ENCODE measurements at regions not wholly inside any gene's neighbourhood (a gene's known extent, or its start where the extent isn't known, plus 50 kb on each side); places are given as distances from the start of the nearest gene placed in this dataset.

DNA sequence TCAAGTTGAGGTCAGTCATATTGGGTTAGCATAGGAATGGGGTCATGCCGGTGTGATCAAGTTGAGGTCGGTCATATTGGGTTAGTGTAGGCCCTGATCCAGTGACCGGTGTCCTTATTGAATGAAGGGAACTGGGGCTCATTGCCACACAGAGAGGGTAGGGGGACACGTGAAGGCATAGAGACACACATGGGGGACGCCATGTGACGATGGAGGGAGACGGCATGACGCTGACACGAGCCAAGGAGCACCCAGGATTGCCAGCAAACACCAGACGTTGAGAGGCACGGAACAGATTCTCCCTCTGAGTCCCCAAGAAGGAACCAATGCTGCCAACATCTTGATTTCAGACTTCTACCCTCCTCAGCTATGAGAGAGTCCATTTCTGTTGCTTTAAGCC, 136.9 kb upstream of the ZBTB40 start:
- H3K9me3 Mint-ChIP-seq: no peaks in the 10 kb centered on the region
- Histone ChIP-seq H3K4me3 (no peak overlapping the region), H3K4me2 (no peak overlapping the region), H3K27ac (ENCODE audit: low read depth) (no peak overlapping the region), H3F3A (replicated peaks; ENCODE audit: low read depth) (no peaks in the 10 kb centered on the region; the same call in 1 of the 2 replicates), H3K9me2 (ENCODE audit: insufficient read depth) (no peaks in the 10 kb centered on the region; the same call in 1 of the 2 replicates), H3K36me3 (ENCODE audit: insufficient read depth) (no peaks in the 10 kb centered on the region), H3K79me2 (replicated peaks; ENCODE audit: insufficient read depth) (no peaks in the 10 kb centered on the region), H3K4me1 (ENCODE audit: insufficient read depth) (peaks cover 26% of the 10 kb centered on the region), H3K27me3 (ENCODE audit: insufficient read depth) (peaks cover 6% of the 10 kb centered on the region; the same call in 1 of the 2 replicates), H2AFZ (no peak overlapping the region), H4K20me1 (replicated peaks; ENCODE audit: insufficient read depth) (no peaks in the 10 kb centered on the region)
- no peaks in the 10 kb centered on the region for H3K36me3 Mint-ChIP-seq (ENCODE audit: low read depth)
- peaks cover 19% of the 10 kb centered on the region for H3K4me1 Mint-ChIP-seq
- peaks cover 17% of the 10 kb centered on the region for H3K27me3 Mint-ChIP-seq (ENCODE audit: insufficient read depth, low read depth, poor library complexity)
- no peak overlapping the region for H3K27ac Mint-ChIP-seq
- ATAC-seq (no peak), DNase-seq (ENCODE audit: low spot score) (no peak)
- H3K4me3 Mint-ChIP-seq: no peak overlapping the region
- TF ChIP-seq STAT1 (IDR thresholded peaks at IDR 0.05; ENCODE audit: unreplicated experiment) (no peak), ETS1 (IDR thresholded peaks at IDR 0.05) (no peak), ZNF331 (CRISPR knock-in tag; IDR thresholded peaks at IDR 0.05; ENCODE audit: low read depth) (no peak), REST (IDR thresholded peaks at IDR 0.05; ENCODE audit: unreplicated experiment) (no peak), JUNB (IDR thresholded peaks at IDR 0.05; ENCODE audit: unreplicated experiment) (no peak), ZNF114 (CRISPR knock-in tag; IDR thresholded peaks at IDR 0.05) (no peak), POLR2AphosphoS5 (IDR thresholded peaks at IDR 0.05; ENCODE audit: low read depth) (no peak), CREB1 (CRISPR knock-in tag; IDR thresholded peaks at IDR 0.05; ENCODE audit: low read depth) (no peak), EZH2phosphoT487 (IDR thresholded peaks at IDR 0.05; ENCODE audit: unreplicated experiment) (no peak), NANOG (IDR thresholded peaks at IDR 0.05; ENCODE audit: borderline replicate concordance) (no peak), EZH2 (IDR thresholded peaks at IDR 0.05; ENCODE audit: low read depth, unreplicated experiment) (no peak), CTCF (conservative IDR thresholded peaks at IDR 0.05; ENCODE audit: low read depth in 2 of 2) (no peak)
- TF ChIP-seq, protein P1, sequence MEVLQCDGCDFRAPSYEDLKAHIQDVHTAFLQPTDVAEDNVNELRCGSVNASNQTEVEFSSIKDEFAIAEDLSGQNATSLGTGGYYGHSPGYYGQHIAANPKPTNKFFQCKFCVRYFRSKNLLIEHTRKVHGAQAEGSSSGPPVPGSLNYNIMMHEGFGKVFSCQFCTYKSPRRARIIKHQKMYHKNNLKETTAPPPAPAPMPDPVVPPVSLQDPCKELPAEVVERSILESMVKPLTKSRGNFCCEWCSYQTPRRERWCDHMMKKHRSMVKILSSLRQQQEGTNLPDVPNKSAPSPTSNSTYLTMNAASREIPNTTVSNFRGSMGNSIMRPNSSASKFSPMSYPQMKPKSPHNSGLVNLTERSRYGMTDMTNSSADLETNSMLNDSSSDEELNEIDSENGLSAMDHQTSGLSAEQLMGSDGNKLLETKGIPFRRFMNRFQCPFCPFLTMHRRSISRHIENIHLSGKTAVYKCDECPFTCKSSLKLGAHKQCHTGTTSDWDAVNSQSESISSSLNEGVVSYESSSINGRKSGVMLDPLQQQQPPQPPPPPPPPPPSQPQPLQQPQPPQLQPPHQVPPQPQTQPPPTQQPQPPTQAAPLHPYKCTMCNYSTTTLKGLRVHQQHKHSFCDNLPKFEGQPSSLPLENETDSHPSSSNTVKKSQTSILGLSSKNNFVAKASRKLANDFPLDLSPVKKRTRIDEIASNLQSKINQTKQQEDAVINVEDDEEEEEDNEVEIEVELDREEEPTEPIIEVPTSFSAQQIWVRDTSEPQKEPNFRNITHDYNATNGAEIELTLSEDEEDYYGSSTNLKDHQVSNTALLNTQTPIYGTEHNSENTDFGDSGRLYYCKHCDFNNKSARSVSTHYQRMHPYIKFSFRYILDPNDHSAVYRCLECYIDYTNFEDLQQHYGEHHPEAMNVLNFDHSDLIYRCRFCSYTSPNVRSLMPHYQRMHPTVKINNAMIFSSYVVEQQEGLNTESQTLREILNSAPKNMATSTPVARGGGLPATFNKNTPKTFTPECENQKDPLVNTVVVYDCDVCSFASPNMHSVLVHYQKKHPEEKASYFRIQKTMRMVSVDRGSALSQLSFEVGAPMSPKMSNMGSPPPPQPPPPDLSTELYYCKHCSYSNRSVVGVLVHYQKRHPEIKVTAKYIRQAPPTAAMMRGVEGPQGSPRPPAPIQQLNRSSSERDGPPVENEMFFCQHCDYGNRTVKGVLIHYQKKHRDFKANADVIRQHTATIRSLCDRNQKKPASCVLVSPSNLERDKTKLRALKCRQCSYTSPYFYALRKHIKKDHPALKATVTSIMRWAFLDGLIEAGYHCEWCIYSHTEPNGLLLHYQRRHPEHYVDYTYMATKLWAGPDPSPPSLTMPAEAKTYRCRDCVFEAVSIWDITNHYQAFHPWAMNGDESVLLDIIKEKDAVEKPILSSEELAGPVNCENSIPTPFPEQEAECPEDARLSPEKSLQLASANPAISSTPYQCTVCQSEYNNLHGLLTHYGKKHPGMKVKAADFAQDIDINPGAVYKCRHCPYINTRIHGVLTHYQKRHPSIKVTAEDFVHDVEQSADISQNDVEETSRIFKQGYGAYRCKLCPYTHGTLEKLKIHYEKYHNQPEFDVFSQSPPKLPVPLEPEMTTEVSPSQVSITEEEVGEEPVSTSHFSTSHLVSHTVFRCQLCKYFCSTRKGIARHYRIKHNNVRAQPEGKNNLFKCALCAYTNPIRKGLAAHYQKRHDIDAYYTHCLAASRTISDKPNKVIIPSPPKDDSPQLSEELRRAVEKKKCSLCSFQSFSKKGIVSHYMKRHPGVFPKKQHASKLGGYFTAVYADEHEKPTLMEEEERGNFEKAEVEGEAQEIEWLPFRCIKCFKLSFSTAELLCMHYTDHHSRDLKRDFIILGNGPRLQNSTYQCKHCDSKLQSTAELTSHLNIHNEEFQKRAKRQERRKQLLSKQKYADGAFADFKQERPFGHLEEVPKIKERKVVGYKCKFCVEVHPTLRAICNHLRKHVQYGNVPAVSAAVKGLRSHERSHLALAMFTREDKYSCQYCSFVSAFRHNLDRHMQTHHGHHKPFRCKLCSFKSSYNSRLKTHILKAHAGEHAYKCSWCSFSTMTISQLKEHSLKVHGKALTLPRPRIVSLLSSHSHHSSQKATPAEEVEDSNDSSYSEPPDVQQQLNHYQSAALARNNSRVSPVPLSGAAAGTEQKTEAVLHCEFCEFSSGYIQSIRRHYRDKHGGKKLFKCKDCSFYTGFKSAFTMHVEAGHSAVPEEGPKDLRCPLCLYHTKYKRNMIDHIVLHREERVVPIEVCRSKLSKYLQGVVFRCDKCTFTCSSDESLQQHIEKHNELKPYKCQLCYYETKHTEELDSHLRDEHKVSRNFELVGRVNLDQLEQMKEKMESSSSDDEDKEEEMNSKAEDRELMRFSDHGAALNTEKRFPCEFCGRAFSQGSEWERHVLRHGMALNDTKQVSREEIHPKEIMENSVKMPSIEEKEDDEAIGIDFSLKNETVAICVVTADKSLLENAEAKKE (CRISPR knock-in tag; IDR thresholded peaks at IDR 0.05): no peak
